ENCODE measurements at regions not wholly inside any gene's neighbourhood (a gene's known extent, or its start where the extent isn't known, plus 50 kb on each side); places are given as distances from the start of the nearest gene placed in this dataset.
"Not testable (repeated sequence)": the region's sequence is repeated elsewhere in the genome, so short reads cannot be mapped to it uniquely, and the experiment has no call there.

GRCh38 chr7:104264285-104264684 lies 56.5 kb upstream of the ORC5 start:
- no peak for DNase-seq

GRCh38 chr7:104267701-104268368 lies 60.0 kb upstream of the ORC5 start:
- DNase-seq, result no peak

GRCh38 chr7:104271948-104272347 lies 56.5 kb upstream of the LHFPL3 start:
- DNase-seq, result no peak

GRCh38 chr7:104272767-104273384 lies 55.5 kb upstream of the LHFPL3 start:
- peak in 1 of 2 donors; percentile 5 for DNase-seq

GRCh38 chr7:104275900-104276299 lies 52.5 kb upstream of the LHFPL3 start:
- DNase-seq, result no peak

GRCh38 chr7:104276730-104277129 lies 51.7 kb upstream of the LHFPL3 start:
- DNase-seq, result not testable (repeated sequence)
